GM19238 (cell line): ENCODE measurements at regions not wholly inside any gene's neighbourhood (a gene's known extent, or its start where the extent isn't known, plus 50 kb on each side); places are given as distances from the start of the nearest gene placed in this dataset.
"Not testable (repeated sequence)": the region's sequence is repeated elsewhere in the genome, so short reads cannot be mapped to it uniquely, and the experiment has no call there.

Source experiments
- DNase-seq: peaks from one replicate; pipeline ENCODE4 v3.0.0; 2011; ENCODE audit warnings: low spot score; ENCODE audit not compliant: insufficient read length

- no peak for DNase-seq
Measured at GRCh38 chr3:194189243-194189791, 53.4 kb downstream of the HES1 start.

DNA sequence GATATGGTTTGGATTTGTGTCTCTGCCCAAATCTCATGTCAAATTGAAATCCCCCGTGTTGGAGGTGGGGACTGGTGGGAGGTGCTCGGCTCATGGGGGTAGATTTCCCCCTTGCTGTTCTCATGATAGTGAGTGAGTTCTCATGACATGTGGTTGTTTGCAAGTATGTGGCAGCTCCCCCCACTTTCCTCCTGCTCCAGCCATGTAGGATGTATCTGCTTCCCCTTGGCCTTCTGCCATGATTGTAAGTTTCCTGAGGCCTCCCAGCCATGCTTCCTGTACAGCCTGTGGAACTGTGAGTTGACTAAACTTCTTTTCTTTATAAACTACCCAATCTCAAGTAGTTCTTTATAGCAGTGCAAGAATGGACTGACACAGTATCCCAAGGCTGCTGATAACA is 55.9 kb downstream of the HES1 start:
- not testable (repeated sequence) for DNase-seq

DNA sequence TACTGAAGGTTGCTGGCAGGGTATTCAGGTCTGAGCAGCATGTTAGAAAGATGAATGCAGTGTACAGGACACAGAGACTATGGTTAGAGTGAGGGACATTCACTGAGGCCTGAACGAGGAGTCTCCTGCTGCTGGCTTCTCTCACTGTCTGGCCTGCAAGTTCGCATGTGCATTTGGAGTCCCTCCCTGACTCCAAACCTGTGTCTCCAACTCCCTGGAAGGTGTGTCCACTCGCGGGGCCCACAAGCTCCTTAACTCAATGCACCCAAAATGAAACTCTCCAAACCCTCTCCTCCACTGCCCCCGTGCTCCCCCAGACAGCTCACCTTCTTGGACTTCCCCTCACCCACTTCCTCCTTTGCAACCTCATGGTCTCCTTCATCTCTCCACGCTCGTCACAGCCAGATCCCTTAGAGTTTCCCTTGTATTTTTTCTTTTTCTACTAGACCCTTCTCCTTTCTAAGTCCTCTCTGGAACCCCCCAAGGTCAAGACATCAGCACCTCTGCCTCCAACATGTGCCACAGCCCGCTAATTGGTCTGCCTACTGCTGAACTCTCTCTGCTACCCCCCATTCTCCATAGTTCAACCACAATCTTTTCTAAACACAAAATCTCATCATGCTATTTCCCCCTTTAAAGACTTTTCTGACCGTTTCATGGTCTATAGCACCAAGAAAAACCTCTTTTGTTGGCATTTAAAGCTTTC is 58.3 kb downstream of the HES1 start:
- DNase-seq, result no peak

GRCh38 chr3:194194757-194195085 is 58.8 kb downstream of the HES1 start:
- DNase-seq, result no peak

GRCh38 chr3:194195611-194196010 is 59.7 kb downstream of the HES1 start:
- DNase-seq, result no peak

GRCh38 chr3:194196876-194197275 is 60.9 kb downstream of the HES1 start:
- no peak for DNase-seq

DNA sequence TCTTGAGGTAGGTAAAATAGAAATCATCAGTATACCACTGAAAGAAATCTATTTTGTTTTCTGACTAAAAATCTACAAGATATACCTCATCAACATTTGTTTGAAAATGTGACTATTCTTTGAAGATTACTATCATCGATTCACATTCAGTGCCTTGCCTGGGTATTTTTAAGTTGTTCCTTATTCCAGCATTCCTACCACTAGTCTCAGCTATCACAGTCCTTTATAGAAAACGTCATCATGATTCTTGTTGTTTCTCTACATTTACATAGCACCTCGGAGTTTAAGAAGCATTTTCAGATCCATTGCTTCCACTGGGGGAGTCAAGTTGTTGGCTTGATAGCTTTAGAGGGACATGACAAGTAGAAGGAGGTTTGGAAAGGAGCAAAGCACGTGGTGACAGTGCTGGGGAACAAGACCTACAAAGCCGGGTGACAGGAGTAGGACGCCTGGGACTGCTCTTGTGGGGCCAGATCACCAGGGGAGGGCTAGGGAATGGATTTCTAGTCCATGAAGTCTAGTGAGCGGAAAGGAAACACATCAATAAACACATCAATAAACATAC is 61.5 kb downstream of the HES1 start:
- DNase-seq, result no peak

GRCh38 chr3:194197981-194198695 is 62.2 kb downstream of the HES1 start:
- DNase-seq, result no peak

DNA sequence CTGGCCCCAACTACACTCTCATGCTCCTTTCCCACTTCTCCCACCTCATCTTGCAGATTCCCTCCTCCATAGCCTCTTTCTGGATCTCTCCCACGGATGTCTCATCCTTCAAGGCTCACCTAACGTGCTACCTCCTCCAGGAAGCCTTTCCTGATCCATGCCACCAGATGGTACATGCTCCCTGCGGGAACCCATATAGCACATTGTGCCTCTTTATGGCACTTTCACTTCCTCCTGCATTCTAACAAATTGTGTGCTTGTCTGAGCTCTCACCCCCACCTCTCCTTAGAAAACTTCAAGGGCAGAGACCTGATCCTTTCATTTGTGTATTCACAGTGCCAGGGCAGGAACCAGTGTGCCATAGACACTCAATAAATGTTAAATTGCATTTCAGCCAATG is 63.0 kb downstream of the HES1 start:
- DNase-seq, result no peak

GRCh38 chr3:194200422-194201081 is 64.6 kb downstream of the HES1 start:
- DNase-seq, result no peak

DNA sequence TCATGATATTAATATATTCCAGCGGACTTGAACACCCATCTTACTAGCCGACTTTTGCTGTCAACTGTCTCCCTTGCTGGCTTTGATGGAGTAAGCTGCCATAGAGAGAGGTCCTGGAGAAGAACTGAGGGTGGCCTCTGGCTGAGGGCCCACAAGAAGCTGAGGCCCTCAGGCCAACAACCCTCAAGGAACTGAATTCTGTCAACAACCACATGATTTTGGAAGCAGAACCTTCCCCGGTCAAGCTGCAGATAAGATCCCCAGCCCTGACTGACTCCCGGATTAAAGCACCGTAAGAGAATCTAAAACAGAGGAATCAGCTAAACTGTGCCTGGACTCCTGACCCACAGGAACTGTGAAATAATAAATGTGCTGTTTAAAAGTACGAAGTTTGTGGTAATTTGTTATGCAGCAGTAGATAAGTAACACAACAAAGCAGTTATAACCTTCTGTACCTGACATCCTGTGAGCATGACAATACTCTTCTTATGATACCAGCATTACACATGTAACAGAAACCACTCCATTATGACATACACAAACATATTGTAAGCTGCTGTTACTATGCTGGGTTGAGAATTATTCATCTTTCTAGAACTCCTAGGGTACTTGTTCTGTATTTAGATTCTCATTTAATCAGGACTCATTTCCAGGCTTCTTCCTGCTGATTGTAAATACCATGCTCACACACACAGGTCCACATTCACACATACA is 66.2 kb downstream of the HES1 start:
- DNase-seq, result no peak

- peak; percentile 15 for DNase-seq
Measured at GRCh38 chr3:194203482-194204041, 67.6 kb downstream of the HES1 start.

GRCh38 chr3:194204042-194204987 is 68.4 kb downstream of the HES1 start:
- DNase-seq, result peak; percentile 35

DNA sequence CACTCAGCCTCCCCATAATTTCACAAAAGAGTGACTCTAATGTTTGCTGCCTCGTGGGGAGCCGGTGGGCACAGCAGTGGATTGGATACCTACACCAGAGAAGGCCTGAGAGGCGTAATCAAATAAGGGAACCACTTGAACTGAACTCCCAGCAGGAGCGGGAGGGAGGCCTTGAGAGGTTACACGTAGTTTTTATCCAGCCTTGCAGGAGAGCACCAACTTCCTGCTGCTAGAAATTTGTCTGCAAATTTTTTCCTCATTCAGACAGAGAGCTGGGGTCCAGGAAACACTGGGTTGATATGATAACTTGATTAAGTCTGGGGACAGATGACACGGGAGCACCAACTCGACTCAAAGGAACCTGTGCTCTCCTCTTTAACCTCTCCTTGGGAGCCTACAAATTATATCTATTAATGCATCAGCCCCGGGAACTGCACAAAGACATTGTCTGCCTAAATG is 69.8 kb downstream of the HES1 start:
- DNase-seq, result peak; percentile 37

GRCh38 chr3:194206320-194206719 is 70.4 kb downstream of the HES1 start:
- DNase-seq, result peak; percentile 18

DNA sequence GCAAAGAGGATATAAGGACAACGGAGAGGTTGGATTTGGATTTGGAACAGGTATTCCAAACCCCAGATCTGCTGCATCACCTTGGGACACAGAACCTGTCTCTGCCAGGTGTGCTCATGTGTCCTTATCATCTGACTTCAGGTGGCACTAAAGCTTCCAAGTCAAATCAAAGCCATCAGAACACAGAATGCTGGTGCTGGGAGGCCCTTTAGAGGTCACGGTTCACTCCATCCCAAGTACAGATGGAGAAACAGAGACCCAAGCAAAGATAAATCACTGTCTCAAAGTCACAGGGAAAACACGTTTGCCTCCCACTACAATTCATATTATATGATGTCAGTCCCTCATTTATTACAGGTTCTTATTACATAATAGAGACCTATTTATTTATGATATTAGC is 72.8 kb downstream of the HES1 start:
- DNase-seq, result no peak

DNA sequence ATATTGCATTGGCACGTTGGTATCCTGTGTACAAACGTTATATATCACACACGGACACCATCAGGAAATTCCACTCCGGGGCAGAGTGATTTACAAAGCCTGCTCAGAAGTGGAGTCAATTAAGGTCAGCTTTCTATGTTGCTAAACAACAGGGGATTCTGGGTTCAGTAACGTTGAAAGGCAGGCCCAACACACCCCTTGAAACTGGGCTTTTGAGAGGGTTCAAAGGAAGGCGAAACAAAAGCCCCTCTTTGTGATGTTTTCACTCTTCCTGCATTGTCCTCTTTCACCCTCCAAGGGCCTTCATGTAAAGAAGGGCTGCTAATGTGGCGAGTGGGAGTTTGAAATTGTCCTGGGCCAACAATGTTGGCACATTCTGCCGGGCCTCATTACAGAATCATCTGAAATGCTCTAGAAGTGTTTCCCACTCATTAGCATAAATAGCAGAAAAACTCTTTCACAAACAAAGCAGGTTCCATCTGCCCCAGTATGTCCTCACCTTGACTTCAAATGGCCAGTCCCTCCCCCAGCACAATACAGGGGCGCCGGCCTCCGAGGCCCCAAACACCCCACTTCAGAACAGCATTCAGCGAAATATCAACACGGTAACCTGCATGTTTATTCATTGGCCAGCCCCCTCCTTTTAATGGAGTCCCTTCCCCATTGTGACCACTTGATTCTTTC is 76.4 kb downstream of the HES1 start:
- no peak for DNase-seq

DNA sequence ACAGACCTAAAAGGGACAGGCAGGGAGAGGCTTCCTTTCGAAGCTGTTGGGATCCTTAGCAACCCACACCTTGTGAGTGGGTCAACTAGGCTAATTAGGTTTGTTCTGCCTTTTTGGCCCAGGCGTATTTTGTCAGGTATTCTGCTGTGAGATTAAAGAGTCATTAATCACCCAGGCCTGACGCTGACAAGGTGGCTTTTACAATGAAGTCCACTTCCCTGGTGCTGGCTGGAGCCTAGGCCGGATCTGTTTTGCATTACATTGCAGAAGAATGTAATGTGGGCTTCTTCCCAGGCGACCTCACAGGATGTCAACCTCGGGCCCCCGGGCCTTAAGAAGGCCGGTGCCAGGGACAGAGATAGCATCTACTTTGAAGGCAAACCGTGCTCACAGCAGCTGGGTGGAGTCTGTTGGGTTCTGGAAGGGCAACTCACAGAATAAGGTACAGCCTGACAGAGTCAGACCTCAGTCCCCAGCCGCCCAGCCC is 76.9 kb downstream of the HES1 start:
- no peak for DNase-seq

GRCh38 chr3:194215392-194215791 is 79.4 kb downstream of the HES1 start:
- DNase-seq, result no peak
